ENCODE measurements at regions not wholly inside any gene's neighbourhood (a gene's known extent, or its start where the extent isn't known, plus 50 kb on each side); places are given as distances from the start of the nearest gene placed in this dataset.

DNA sequence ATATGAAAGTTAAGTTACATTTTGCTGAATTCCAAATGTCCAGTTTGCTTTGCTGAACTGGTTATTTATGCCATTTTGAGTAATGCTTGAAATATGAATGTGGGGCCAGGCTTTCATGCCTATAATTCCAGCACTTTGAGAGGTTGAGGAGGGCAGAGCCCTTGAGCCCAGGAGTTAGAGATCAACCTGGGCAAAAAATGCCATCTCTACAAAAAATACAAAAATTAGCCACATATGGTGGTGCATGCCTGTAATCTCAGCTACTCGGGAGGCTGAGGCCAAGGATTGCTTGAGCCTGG is 101.2 kb upstream of the ITGA6 start:
- Mint-ChIP-seq H3K4me3 (no peak overlapping the region), H3K27ac (no peak overlapping the region), H3K9me3 (peaks cover 3% of the 10 kb centered on the region)

DNA sequence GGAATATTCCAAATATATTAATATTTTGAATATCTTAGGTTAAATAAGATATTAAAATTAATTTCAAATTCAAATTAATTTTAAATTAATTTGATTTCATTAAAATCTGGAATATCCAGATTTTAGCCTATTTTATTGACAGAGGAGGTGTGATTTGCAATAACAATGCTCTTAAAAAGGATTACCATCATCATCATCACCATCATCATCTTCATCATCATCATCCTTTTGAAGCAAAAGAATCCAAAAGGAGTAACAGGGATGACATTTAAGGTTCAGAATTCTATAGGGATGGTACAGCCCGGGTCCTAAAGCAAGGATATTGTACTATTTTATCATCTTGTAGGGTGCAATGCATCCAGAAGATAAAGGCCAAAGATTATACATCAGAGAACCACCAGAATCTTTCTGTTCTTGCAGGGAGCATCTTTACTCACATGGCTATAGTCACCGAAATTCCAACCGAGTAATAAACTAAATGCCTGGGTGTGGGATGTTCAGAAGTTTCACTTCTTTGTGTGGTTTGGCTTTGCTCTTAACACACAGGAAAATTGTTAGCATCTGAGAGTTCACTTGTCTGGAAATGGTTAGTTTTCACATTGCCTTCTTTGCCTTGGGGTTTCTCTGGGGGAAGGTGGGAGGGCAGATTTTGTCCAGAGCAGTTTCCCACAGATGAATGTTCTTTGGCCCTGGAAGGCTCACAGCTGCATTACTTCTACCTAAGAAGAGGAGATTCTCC is 99.1 kb upstream of the ITGA6 start:
- no peaks in the 10 kb centered on the region for H3K36me3 Mint-ChIP-seq
- no peak overlapping the region for H3K4me3 Mint-ChIP-seq
- no peak for DNase-seq
- no peak overlapping the region for H3K27ac Mint-ChIP-seq
- no peaks in the 10 kb centered on the region for H3K9me3 Mint-ChIP-seq
- H3K27me3 Mint-ChIP-seq: no peaks in the 10 kb centered on the region
- peaks cover 2% of the 10 kb centered on the region for H3K4me1 Mint-ChIP-seq

More for the DNA sequence above, 101.2 kb upstream of the ITGA6 start:
- no peaks in the 10 kb centered on the region for H3K27me3 Mint-ChIP-seq
- no peak for DNase-seq
- peaks cover 3% of the 10 kb centered on the region for H3K4me1 Mint-ChIP-seq
- peaks cover 3% of the 10 kb centered on the region for H3K36me3 Mint-ChIP-seq

DNA sequence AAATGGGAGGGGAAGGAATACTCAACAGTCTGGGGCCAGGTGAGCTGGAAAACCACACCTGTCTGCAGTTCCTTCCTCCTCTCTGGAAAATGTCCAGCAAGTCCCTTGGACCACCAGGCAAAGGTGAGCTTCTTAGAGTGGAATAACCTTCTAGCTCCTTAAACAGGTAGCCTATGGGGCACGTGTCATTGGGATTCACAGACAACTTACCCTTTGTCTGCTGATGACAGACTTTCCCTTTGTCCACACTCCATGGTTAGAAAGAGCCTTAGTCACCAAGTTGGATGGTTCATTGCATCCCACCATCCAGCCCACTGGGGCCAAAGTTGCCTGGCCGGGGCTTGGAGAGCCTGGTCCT is 98.0 kb upstream of the ITGA6 start:
- Mint-ChIP-seq H3K4me1 (peaks cover 2% of the 10 kb centered on the region), H3K9me3 (no peaks in the 10 kb centered on the region), H3K4me3 (no peak overlapping the region), H3K27me3 (no peaks in the 10 kb centered on the region), H3K36me3 (no peaks in the 10 kb centered on the region), H3K27ac (no peak overlapping the region)
- no peak for DNase-seq

DNA sequence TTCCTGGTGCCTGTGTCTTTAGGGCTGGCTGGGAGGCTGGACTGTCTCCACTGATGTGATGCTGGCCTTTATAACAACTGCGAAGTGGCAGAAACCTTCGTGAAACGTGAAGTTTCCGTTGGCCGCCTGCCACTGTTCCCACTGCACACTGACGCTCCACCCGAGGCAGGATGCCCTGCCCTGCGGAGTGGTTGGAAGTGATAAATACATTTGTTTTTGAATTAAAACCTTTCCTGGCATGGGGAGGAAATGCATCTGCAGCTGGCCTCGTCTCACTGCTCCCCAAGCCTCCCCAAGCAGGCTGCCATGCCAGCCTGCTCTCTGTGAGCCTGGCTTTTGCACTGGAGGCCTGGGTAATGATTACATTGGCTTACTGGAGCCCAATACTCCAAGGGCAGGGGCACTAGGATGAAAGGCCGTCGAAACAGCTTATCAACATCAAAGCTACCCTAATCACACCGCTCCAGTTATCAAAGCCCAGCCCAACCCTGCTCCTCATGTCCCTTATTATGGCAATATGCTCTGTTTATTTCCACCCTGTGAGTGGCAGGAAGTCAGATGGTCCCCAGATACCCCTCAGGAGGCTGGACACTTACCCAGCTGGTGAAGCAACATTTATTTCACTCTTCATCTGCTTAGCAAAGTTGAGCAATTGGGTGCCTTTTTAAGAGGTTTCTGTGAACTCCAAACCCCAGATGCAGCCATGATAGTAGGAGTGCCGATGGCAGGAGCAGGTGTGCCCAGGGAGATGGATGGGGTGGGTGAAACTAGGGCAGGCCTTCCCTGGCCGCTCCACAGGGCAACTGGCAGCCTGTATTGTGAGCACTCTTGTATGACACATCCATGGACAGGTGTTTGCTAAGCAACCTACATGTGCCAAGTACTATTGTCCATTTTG is 97.4 kb upstream of the ITGA6 start:
- H3K4me1 Mint-ChIP-seq: peaks cover 2% of the 10 kb centered on the region
- no peak overlapping the region for H3K27ac Mint-ChIP-seq
- no peaks in the 10 kb centered on the region for H3K9me3 Mint-ChIP-seq
- H3K4me3 Mint-ChIP-seq: no peak overlapping the region
- DNase-seq: no peak
- no peaks in the 10 kb centered on the region for H3K36me3 Mint-ChIP-seq
- no peaks in the 10 kb centered on the region for H3K27me3 Mint-ChIP-seq

DNA sequence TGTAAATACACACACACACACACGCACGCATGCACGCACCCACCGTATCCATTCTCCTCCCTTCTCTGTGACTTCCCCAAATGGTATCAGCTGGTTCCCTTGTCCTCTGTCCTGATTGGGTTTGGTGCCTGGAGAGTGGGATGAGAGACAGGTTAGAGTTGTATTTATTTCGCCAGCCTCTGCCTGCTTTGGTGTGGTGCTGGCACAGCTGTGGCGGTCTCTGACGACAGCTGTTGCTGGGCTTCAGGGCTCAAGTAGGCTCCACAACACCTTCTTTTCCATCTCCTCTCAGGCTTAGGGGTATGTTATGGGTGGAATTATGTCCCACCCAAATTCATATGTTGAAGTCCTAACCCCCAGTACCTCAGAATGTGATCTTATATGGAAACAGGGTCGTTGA is 94.9 kb upstream of the ITGA6 start:
- H3K27me3 Mint-ChIP-seq: no peaks in the 10 kb centered on the region
- H3K36me3 Mint-ChIP-seq: no peaks in the 10 kb centered on the region
- no peak for DNase-seq
- H3K27ac Mint-ChIP-seq: no peak overlapping the region
- no peaks in the 10 kb centered on the region for H3K9me3 Mint-ChIP-seq
- H3K4me1 Mint-ChIP-seq: peaks cover 2% of the 10 kb centered on the region
- no peak overlapping the region for H3K4me3 Mint-ChIP-seq

DNA sequence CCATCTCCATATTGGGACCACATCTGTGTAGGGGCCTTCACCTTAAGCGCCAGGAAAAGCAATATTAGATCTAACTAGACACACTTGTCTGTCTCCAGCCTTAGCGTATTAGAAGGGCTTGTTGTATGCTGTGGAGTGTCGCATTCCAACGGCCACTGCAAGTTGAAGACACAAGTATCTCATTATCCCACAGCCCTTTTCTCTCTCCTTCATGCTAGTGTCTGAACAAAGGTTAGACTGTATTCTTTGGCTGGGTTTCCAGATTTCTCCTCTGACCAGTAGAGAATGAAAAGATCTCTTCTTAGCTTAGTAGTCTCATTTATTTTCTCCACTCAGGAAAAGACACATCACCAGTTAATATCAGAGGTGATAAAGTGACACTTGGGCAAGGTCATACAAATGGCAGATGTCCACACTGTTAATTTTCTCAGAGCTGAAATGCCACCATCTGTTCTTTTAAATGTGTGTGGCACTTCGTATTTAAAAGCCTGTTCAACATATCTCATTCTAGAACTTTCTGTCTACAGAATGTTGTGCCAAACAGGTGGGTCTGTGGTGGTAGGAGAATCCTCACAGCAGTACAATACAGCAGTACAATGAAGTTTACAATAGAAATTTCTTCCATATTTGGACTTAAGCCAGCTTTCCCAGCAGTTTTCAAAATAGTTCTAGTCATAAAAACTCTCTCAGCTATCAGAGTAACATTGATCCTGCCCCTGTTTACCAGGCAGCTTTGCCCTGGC is 94.0 kb upstream of the ITGA6 start:
- Mint-ChIP-seq H3K4me1 (peaks cover 2% of the 10 kb centered on the region), H3K36me3 (no peaks in the 10 kb centered on the region), H3K27me3 (no peaks in the 10 kb centered on the region), H3K9me3 (no peaks in the 10 kb centered on the region), H3K27ac (no peak overlapping the region), H3K4me3 (no peak overlapping the region)
- DNase-seq: no peak

DNA sequence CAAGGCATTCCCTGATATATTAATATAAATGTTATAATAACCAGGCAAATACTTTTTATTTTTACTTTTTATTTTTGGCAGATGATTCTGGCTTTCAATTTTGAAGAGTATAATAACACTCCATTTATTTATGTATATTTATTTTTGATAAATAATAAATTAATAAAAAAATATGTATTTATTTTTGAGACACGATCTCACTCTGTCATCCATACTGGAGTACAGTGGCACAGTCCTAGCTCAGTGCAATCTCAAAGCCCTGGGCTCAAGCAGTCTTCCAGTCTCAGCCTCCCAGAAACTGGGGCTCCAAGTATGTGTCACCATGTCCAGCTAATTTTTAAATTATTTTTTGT is 93.4 kb upstream of the ITGA6 start:
- Mint-ChIP-seq H3K27me3 (no peaks in the 10 kb centered on the region), H3K27ac (no peak overlapping the region), H3K4me3 (no peak overlapping the region), H3K4me1 (peaks cover 2% of the 10 kb centered on the region), H3K9me3 (no peaks in the 10 kb centered on the region), H3K36me3 (no peaks in the 10 kb centered on the region)
- DNase-seq: no peak

DNA sequence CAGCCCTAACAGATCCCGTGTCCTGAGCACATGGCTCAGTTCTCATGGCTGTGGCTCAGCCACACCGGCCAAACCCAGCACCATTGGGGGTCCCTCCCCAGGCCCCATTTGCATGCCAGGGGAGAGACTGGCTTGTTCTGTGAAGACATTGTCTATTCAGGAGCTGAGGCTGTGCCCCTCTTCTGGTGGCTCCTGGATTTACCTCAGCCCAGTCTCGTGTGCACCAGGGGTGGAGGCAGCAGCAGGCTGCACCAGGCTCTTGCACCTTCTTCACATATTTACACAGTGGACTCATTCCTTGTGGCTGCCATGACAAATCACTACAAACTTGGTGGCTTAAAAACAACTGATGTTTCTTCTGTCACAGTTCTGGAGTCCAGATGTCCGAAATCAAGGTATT is 92.4 kb upstream of the ITGA6 start:
- no peaks in the 10 kb centered on the region for H3K9me3 Mint-ChIP-seq
- DNase-seq: no peak
- H3K36me3 Mint-ChIP-seq: no peaks in the 10 kb centered on the region
- no peak overlapping the region for H3K4me3 Mint-ChIP-seq
- no peak overlapping the region for H3K27ac Mint-ChIP-seq
- no peaks in the 10 kb centered on the region for H3K27me3 Mint-ChIP-seq
- peaks cover 10% of the 10 kb centered on the region for H3K4me1 Mint-ChIP-seq

DNA sequence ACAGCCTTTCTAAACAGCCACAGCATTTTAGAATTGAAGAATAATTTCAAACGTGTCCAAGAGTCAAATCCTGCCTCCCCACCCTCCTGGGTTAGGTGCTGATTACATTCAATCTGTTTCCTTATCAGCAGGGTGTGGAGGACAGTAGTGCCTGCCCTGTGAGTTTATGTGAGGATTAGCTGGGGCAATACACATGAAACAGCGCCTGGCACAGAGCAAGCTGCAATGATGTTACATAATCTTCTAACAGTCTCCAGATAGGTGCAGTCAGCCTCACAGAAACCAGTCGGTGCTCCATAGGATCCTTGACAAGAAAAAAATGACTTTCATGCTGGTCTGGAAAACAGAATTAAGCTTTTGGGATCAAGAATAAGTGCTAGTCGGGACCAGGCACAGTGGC is 91.7 kb upstream of the ITGA6 start:
- Mint-ChIP-seq H3K27ac (no peak overlapping the region), H3K9me3 (no peaks in the 10 kb centered on the region), H3K4me3 (no peak overlapping the region), H3K36me3 (no peaks in the 10 kb centered on the region), H3K4me1 (peaks cover 17% of the 10 kb centered on the region), H3K27me3 (no peaks in the 10 kb centered on the region)
- no peak for DNase-seq

DNA sequence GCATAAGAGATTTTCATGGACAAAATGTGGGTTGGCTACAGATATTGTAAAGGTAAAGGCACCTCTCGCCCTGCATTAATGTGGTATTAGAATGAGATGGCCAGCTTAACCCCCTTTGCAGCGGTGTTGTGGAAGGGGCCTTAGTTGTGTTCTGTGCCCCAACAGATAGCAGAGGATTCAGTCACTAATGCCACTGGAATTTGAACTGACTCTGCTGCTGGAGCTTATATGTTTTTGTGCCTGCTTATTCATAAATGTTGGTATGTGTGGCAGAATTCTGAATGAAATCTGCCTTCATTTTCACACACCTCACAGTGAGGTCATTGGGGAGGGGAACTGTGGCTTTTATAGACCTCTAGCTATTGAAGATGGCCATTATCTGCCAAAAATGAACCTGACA is 90.7 kb upstream of the ITGA6 start:
- no peak for DNase-seq
- Mint-ChIP-seq H3K4me1 (peaks cover 20% of the 10 kb centered on the region), H3K36me3 (no peaks in the 10 kb centered on the region), H3K27ac (no peak overlapping the region), H3K4me3 (no peak overlapping the region), H3K27me3 (no peaks in the 10 kb centered on the region), H3K9me3 (no peaks in the 10 kb centered on the region)

DNA sequence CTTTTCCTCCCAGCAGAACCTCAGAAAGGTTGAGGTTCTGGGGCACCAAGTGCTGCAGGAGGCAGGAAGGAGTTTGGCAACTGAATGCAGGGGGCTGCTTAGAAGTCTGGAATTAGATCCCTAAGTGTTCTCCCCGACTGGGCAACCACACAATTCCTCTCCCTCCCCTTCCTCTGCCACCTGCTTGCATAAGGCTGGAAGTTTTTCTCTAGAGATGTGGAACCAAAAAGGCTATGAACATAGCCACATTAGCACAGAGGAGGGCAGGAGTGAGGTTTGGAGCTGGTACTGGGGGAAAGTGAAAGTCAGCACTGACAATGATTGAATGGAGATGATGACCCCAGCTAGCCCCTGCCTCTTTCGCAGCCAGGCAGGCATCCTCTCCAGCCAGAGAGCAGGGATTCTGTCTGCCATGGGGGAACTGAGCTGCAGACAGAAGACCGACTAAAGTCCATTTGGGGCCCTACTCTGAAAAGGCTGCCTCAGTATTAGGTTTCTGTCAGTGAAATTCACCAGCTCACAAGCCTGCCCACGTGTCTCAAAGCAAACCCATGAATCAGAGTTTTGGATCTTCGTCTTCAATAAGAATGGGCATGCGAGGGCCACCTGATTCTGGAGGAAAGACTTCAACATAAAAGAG is 87.9 kb upstream of the ITGA6 start:
- peak overlapping the region; percentile 35 for H3K27ac Mint-ChIP-seq
- H3K36me3 Mint-ChIP-seq: peaks cover 2% of the 10 kb centered on the region
- H3K4me3 Mint-ChIP-seq: peak overlapping the region; percentile 11
- H3K4me1 Mint-ChIP-seq: peaks cover 20% of the 10 kb centered on the region
- peaks cover 9% of the 10 kb centered on the region for H3K9me3 Mint-ChIP-seq
- no peaks in the 10 kb centered on the region for H3K27me3 Mint-ChIP-seq
- no peak for DNase-seq

DNA sequence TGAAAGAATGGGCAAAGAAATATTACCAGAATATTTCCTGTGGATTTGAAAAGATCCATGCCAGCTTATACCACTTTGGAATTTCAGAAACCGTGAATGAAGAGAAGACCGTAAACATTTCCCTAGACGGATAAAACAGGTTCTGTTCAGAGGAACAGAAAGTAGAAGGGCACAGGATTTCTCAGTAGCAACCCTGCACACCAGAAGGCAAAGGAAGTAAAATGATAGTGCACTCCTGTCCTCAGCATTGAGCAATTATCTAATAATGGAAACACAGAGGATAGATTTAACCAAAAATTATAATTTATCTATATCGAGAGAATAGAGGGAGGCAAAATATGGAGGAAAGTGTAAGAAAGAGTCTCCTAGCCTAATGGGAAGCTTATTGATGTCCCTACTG is 87.0 kb upstream of the ITGA6 start:
- Mint-ChIP-seq H3K4me3 (peak overlapping the region; percentile 11), H3K27me3 (no peaks in the 10 kb centered on the region), H3K9me3 (peaks cover 10% of the 10 kb centered on the region), H3K4me1 (peaks cover 20% of the 10 kb centered on the region), H3K36me3 (peaks cover 2% of the 10 kb centered on the region), H3K27ac (no peak overlapping the region)
- no peak for DNase-seq

DNA sequence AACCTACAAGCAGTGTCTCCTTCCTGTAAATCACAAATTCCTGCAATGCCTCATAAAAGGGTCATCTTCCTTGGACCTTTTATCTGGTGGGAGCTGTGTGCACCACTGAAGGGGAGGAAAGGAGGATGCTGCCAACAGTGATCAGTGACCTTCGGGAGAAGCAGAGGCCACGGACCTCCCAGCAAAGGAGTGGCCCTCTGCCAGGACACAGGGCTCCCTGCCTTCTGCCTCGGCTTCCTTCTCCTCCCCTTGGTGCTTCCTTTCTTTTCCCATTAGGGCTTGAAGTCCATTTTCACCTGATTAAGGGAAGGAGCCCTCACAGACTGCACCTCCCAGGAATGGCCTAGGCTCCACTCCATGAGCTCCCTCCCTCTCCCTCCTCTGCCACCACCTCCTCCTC is 85.3 kb upstream of the ITGA6 start:
- Mint-ChIP-seq H3K4me1 (peaks cover 20% of the 10 kb centered on the region), H3K9me3 (peaks cover 16% of the 10 kb centered on the region), H3K27me3 (no peaks in the 10 kb centered on the region), H3K36me3 (peaks cover 2% of the 10 kb centered on the region), H3K4me3 (no peak overlapping the region), H3K27ac (no peak overlapping the region)
- DNase-seq: no peak

DNA sequence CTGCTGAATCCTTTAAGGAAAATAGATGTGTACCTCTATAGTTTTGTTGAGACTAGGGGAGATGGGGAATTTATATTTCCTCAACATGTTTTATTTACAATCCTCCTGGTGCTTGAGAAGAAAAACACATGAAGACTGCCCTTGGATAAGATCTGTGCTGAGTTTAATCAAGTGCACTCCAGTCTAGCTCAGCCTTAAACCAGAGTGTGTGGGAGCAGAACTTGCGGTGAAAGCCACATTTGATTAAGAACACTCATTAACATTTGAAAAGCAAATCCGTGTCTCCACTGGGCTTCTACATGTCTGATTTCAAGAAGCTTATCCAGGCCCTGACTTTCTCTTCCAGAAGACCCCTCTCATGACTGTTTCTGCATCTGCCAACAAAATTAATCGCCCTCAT is 84.8 kb upstream of the ITGA6 start:
- H3K36me3 Mint-ChIP-seq: peaks cover 4% of the 10 kb centered on the region
- H3K4me3 Mint-ChIP-seq: no peak overlapping the region
- peaks cover 20% of the 10 kb centered on the region for H3K4me1 Mint-ChIP-seq
- DNase-seq: no peak
- H3K9me3 Mint-ChIP-seq: peaks cover 18% of the 10 kb centered on the region
- no peak overlapping the region for H3K27ac Mint-ChIP-seq
- no peaks in the 10 kb centered on the region for H3K27me3 Mint-ChIP-seq

DNA sequence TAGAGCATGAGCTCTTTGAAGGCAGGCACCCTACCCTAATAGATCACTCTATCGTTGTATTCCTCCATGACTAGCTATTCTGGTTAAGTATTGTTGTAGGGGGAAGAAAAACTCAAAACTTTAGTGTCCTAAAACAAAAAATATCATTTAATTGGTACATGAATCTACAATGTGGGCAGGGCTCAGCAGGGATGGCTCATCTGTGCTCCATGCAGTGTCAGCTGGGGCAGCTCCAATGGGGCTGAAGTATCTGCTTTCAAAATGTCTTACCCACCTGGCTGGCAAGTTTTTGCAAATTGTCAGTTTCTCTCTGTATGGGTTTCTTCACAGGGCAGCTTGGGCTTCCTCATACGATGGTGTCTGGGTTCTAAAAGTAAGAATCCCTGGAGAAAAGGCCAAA is 83.2 kb upstream of the ITGA6 start:
- Mint-ChIP-seq H3K9me3 (peaks cover 18% of the 10 kb centered on the region), H3K4me3 (no peak overlapping the region), H3K4me1 (peaks cover 19% of the 10 kb centered on the region), H3K36me3 (peaks cover 4% of the 10 kb centered on the region), H3K27me3 (no peaks in the 10 kb centered on the region), H3K27ac (no peak overlapping the region)
- DNase-seq: no peak
